GM10266 (cell line): ENCODE measurements at regions not wholly inside any gene's neighbourhood (a gene's known extent, or its start where the extent isn't known, plus 50 kb on each side); places are given as distances from the start of the nearest gene placed in this dataset.

Experiments used
- DNase-seq: peaks from one replicate; pipeline ENCODE4 v3.0.0; 2012; ENCODE audit errors: extremely low spot score
- TF ChIP-seq, protein P1 (sequence below): IDR thresholded peaks from 2 replicates; pipeline ENCODE4 v1.5.1; 2012; ENCODE audit warnings: mild to moderate bottlenecking, low read depth; ENCODE audit not compliant: control insufficient read depth, insufficient read depth; ENCODE audit errors: missing control alignments

DNA sequence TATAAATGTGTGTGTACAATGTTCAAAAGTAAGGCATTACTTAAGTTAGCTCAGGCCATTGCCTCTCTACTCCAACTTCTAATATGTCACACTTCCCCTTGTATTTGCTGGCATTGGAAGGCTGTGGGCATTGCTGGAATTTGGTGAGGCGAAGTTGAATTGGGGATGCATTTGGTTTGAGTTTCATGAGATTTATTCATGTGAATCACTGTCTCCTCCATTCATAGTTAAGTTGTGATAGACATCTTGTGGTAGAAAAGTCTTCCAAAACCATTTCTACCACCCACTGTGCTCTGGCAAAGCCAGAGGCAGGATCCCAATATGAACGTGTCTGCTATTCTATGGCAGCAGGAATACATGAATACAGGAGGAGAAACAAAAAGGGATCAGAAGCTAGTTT lies 397.8 kb upstream of the USP24 start:
- no peak for DNase-seq
- TF ChIP-seq, protein P1, sequence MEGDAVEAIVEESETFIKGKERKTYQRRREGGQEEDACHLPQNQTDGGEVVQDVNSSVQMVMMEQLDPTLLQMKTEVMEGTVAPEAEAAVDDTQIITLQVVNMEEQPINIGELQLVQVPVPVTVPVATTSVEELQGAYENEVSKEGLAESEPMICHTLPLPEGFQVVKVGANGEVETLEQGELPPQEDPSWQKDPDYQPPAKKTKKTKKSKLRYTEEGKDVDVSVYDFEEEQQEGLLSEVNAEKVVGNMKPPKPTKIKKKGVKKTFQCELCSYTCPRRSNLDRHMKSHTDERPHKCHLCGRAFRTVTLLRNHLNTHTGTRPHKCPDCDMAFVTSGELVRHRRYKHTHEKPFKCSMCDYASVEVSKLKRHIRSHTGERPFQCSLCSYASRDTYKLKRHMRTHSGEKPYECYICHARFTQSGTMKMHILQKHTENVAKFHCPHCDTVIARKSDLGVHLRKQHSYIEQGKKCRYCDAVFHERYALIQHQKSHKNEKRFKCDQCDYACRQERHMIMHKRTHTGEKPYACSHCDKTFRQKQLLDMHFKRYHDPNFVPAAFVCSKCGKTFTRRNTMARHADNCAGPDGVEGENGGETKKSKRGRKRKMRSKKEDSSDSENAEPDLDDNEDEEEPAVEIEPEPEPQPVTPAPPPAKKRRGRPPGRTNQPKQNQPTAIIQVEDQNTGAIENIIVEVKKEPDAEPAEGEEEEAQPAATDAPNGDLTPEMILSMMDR, result no peak

DNA sequence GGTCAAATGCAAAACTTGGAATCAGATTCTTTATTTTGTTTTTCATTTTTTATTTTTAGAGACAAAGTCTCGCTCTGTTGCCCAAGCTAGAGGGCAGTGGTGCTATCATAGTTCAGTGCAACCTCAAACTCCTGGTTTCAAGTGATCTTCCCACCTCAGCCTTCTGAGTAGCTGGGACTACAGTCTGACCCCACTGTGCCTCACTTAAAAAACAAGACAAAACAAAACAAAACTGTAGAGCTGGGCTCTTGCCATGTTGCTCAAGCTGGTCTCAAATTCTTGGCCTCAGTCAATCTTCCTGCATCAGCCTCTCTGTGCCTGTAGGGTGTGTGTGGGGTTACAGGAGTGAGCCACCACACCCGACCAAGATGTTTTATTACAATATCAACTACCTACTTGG lies 396.0 kb upstream of the USP24 start:
- no peak for DNase-seq
- TF ChIP-seq, protein P1, result no peak

DNA sequence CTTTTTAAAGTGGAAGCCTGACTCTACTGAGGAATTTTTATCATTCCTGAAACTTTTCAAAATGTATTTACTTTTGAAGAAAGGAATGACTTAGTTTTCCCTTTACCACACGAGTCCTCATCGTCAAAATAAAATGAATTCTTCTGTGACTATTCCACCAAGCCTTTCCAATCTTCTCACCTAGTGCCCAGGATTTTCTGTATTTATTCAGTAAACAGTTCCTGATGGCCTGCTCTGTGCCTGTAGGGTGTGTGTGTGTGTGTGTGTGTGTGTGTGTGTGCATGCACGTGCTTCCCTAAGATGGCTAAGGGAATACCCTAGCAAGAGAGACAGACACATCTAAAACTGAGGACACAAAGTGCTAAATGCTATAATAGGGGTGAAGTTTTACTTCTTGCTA lies 395.0 kb upstream of the USP24 start:
- TF ChIP-seq, protein P1, result no peak
- DNase-seq, result no peak

DNA sequence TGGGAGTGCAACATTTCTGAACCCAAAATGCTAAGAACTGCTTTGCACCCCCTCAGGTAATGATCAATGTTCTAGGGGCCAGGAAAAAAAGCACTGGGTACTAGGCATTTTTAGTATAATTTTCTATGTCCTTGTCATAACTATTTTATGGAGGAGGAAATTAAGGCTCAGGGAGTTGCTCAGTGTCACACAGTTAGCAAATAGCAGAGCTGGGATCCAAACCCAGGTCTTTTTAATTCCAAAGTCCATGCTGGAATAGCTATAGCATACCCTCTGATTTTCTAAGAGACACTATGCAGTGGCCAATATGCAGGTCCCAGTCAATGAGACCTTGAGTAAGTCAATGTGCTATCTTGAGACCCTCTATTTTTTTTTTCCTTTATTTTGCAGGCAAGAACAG lies 394.5 kb upstream of the USP24 start:
- TF ChIP-seq, protein P1, result no peak
- no peak for DNase-seq

DNA sequence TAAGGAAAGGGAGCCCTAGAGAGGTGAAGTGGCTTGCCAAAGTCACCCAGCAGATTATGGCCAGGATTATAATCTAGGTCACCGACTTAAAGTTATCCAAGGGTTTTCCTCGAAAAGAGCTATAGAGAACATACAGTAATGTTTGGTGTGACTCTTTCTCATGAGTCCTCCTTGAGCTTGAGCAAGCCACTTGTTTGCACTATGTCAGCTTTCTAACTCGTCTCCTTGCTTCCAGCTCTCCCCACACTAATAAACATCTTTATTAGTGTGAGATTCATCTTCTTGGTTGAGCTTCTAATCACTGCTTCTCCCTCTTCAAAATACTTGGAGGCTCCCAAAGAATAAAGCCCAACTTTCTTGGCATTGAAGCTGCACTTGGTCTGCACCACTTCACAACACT lies 390.0 kb upstream of the USP24 start:
- TF ChIP-seq, protein P1, result no peak
- no peak for DNase-seq

DNA sequence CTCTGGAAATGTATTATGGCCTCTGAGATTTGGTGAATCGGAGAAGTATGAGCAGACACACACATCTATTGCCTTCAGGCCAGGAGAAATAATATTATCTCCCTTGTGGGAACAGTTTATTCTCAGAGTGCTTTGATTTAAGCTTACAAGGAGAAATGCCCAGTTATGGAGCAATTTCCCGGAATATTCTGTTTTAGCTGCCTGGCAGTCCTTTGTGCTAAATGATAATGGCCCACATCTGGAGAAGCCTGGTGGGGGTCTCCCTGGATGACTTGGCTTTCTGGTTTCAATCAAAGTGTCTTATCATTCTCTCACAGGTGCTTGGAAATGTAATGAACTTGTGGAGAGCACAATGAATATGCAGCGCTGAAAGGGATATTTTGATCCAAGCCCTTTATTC lies 389.6 kb upstream of the USP24 start:
- TF ChIP-seq, protein P1, result no peak
- no peak for DNase-seq

DNA sequence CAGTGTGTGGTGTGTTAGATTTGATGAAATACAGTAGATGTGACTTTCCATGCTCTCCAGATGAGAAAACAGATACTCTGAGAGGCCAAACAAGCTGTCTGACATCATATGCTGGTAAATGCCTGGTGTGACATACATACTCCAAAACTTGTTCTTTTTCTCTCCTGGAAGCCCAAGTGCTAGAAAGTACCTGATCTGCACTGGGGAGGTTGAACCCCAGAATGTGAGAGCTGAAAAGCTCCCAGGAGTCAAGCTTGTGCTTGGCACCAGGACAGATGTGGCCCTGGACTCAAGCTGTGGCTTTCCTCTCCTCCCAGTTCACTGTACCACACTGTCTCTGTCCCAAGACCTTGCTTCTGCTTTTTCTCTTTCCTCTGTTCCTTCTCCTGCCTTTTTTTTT lies 389.0 kb upstream of the USP24 start:
- TF ChIP-seq, protein P1, result no peak
- no peak for DNase-seq
